GM20000 (cell line): ENCODE measurements at regions not wholly inside any gene's neighbourhood (a gene's known extent, or its start where the extent isn't known, plus 50 kb on each side); places are given as distances from the start of the nearest gene placed in this dataset.

Experiments used
- DNase-seq: peaks from one replicate; pipeline ENCODE4 v3.0.0; 2012; ENCODE audit warnings: low spot score
- TF ChIP-seq, protein P1 (sequence below): IDR thresholded peaks from 2 replicates; pipeline ENCODE4 v1.5.1; 2012; ENCODE audit warnings: mild to moderate bottlenecking, control low read depth; ENCODE audit errors: extremely low read depth, missing control alignments

DNA sequence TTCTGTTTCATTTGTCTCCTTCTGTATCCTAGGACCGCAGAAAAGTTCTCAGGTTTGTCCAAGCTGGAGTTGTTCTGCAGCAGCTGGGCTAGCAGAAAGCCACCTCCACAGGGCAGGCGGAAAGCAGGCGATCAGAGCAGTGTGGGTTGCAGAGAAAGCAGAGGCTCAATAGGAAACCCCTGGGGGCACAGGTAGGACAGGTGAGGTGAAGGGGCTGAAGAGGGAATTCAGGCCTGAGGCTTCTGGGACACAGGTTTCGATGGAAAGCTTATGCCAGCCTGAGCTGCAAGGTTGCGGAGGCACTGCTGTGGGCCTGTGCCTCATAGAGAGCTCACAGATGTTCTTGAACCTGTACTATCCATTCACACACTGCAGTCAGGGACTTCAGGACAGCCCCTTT lies 194.9 kb upstream of the TPK1 start:
- TF ChIP-seq, protein P1, sequence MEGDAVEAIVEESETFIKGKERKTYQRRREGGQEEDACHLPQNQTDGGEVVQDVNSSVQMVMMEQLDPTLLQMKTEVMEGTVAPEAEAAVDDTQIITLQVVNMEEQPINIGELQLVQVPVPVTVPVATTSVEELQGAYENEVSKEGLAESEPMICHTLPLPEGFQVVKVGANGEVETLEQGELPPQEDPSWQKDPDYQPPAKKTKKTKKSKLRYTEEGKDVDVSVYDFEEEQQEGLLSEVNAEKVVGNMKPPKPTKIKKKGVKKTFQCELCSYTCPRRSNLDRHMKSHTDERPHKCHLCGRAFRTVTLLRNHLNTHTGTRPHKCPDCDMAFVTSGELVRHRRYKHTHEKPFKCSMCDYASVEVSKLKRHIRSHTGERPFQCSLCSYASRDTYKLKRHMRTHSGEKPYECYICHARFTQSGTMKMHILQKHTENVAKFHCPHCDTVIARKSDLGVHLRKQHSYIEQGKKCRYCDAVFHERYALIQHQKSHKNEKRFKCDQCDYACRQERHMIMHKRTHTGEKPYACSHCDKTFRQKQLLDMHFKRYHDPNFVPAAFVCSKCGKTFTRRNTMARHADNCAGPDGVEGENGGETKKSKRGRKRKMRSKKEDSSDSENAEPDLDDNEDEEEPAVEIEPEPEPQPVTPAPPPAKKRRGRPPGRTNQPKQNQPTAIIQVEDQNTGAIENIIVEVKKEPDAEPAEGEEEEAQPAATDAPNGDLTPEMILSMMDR, result no peak
- DNase-seq, result no peak

DNA sequence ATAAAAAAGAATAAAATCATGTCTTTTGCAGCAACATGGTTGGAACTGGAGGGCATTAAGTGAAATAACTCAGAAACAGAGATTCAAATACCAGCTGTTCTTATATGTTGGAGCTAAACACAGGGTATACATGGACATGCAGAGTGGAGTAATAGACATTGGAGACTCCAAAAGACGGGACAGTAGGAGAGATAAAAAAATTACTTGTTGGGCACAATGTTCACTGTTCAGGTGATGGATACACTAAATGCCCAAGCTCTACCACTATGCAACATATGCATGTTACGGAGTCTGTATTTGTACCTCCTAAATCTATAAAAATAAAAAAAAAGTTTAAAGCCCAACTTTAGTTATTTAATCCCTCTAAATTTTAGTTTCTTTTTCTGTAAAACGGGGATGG lies 184.6 kb upstream of the TPK1 start:
- no peak for DNase-seq
- TF ChIP-seq, protein P1, result no peak

DNA sequence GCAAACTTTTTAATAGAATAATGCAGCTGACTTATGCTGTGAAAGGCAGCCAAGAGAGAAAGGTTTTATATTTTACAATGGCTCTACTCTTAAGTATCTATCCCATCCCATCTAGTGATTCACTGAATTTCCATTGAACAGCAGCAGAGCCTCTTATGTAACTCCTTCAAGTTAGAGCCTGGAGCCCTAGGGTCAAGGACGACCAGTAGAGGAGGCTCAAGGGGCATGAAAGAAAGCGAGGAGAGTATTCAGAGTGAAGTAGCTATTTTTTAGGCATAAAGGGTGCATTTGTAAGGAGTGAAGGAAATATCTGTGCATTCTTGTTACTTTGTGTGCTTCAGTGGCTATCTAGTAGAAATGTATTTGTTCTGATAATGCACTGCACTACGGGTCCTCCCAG lies 180.2 kb upstream of the TPK1 start:
- no peak for DNase-seq
- TF ChIP-seq, protein P1, result no peak

DNA sequence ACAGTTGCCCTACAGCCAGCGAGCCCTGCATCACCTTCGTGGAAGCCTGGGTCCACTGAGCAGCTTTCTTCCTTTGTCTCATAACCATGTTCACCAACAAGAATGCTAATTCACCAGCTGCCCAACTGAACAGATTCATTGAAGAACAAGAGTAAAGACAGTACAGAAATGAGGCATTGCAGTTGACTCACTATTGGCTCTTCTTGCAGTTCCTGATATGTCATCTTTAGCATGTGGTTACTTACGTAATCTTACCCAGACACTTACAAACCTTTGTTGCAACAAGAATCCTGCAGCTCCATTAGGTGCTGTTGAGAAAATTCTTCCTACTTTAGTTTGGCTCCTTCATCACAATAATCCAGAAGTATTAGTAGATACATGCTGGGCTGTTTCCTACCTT lies 174.0 kb upstream of the TPK1 start:
- TF ChIP-seq, protein P1, result no peak
- DNase-seq, result no peak

DNA sequence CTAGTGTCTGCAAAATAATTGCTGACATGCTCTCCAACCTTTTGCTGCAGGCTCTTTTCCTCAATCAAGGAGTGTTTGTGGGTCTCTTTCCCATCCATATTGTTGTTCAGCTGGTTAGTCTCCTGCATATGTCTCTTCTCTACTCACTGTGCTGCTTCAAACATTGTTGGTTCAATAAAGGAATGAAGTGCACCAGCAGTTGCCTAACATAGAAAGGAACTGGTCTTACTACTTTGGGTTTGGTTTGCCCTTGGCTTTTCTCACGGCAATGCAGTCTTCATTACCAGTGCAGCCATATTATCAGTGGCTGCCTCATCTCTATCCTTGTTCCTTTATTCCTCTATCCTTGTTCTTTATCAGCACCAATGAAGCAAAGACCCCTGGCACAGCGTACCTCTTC lies 169.7 kb upstream of the TPK1 start:
- no peak for DNase-seq
- TF ChIP-seq, protein P1, result no peak

DNA sequence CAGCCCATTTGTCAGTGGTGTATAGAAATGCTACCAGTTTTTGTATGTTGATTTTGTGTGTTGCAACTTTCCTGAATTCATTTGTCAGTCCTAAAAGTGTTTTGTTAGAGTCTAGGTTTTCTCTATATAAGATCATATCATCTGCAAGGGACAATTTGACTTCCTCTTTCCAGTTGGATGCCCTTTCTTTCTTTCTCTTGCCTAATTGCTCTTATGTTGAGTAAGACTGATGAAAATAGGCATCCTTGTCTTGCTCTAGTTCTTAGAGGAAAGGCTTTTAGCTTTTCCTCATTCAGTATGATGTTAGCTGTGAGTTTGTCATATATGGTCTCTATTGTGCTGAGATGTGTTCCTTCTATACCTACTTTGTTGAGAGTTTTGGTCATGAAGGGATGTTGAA lies 161.7 kb upstream of the TPK1 start:
- no peak for DNase-seq
- TF ChIP-seq, protein P1, result no peak

DNA sequence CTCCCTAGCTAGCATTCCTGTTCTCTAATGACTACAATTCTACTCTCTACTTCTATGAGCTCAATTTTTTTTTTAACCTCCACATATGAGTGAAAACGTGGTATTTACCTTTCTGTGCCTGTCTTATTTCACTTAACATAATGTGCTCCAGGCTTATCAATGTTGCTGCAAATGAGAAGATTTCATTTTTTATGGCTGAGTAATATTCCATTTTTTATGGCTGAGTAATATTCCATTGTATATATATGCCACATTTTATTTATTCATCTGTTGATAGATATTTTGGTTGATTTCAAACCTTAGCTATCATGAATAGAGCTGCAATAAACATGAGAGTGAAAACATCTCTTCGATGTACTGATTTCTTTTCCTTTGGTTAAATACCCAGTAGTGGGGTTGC lies 159.6 kb upstream of the TPK1 start:
- no peak for DNase-seq
- TF ChIP-seq, protein P1, result no peak
